ENCODE measurements at regions not wholly inside any gene's neighbourhood (a gene's known extent, or its start where the extent isn't known, plus 50 kb on each side); places are given as distances from the start of the nearest gene placed in this dataset.

DNA sequence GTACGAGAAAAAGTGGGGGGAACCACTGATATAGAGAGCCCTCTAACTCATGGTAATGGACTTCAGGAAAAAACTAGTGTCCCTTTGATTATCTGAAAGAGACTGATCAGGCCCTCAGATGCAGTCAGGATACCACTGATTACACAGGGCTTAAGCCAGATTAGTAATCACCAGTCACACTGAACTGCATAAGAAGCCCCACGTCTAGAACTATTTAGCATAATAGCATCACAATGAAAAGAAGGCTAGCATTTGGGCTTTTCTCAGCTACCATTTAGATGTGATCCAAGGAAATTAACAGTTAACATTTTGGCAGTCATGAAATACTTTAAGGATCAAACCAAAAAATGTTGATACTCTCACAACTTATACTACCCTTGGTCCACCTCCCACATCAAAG, 813.1 kb upstream of the POU3F3 start:
- intact Hi-C loops (cut with micrococcal nuclease), result no loop called here

DNA sequence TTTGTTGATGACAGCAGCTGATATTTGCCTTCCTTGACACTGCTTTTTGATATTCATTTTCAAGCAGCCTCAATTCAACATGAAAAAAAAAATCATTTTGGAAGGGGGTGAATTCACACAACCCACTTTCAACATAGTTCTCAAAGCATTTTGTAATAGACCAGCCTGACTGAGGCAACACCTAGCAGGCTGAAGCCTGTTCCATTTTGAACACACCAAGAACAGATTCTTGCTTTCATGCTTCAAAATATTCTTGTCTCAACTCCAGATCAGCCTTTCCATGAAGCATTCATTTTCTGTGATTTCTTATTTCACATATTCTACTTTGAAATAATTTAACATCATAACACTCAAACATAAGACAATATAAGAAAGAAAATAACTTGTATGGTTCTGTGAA, 812.6 kb upstream of the POU3F3 start:
- intact Hi-C loops (cut with micrococcal nuclease), result no loop called here

DNA sequence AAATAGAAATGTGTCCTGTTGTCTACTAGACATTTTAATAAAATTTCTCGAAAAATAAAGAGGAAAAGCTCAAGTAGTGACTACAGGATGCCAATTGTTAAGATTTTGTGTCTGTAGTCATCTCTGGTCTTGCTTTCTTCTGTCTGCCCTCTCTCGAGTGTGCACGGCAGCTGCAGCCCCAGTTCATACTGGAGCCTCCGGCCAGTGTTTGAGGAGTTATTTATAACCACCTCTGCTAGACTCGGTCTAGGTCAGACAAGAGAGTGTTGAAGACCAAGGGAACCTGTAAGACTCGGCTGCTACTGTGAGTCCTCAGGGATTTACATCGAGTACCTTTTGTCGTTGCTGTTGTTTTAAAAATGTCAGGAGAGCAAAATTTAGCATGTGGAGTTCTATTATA, 810.1 kb upstream of the POU3F3 start:
- intact Hi-C loops (cut with micrococcal nuclease), result no loop called here

GRCh38 chr2:104045071-104045470, 808.8 kb upstream of the POU3F3 start:
- intact Hi-C loops (cut with micrococcal nuclease), result no loop called here

- intact Hi-C loops (cut with micrococcal nuclease), result no loop called here
These were observed 807.4 kb upstream of the POU3F3 start for GRCh38 chr2:104046466-104046865.

DNA sequence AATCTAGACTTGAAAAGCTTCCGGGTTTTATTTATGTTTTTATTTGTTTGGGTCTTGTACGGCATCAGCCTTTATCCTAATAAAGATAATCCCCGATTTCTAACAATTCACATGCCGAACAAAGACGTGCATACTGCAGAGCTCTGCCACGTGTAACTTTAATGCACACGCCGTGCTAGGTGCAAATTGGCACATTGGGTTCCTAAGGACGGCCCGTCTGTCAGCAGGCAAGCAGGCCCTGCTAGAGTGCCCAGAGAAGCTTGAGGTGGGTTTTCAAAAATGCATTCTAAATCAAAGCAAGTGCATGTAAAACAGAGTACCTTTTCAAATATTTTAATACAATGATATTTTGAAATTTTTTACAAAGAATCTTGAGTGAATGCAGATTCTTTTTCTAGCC, 806.4 kb upstream of the POU3F3 start:
- intact Hi-C loops (cut with micrococcal nuclease), result no loop called here

- intact Hi-C loops (cut with micrococcal nuclease), result no loop called here
These were observed 804.5 kb upstream of the POU3F3 start for GRCh38 chr2:104049438-104049837.

DNA sequence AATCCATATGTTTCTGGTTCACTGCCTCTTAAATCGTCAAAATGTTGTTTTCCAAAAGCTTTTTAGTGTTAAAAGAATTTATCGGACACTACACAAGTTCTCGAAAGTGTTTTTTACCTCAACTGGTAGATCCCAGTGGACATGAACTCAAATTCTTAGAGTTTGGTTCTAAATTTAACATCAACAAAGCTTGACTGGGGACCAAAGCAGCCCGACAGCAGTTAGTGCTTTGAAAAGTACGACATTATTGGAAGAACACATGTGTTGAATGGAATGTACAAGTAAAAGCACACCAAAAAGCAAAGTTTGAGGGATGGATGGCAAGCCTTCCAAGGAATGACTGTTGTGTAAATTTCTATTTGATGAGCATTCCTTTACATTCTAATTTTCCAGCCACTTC, 803.9 kb upstream of the POU3F3 start:
- intact Hi-C loops (cut with micrococcal nuclease), result no loop called here

DNA sequence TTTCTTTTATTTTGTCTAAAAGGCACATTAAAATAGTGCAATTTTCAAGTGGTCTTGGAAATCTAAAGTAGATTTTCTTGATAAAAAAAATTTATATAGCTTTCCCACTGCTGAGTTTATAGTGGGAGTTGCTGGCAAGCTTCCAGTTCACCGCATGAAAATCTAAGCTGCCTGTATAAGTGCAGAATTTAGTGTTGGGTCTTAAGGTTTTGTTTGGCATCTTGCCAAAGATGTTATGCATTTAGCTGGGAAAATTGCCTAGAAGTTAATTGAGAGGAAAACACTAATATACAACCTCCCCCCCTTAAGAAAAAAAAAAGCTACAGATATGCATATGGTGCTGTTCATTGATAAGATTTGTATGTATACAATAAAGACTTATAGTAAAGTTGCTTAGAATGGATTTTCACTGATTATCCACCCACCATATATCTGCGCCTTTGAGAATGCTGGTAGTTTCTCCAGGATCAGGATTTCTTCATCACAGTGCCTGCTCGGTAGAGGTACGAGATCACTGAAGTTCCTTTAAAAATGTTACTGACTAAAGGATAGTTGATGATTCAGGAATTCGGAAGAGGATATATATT, 803.2 kb upstream of the POU3F3 start:
- intact Hi-C loops (cut with micrococcal nuclease), result no loop called here

- intact Hi-C loops (cut with micrococcal nuclease), result no loop called here
These were observed 802.1 kb upstream of the POU3F3 start for GRCh38 chr2:104051766-104052165.

DNA sequence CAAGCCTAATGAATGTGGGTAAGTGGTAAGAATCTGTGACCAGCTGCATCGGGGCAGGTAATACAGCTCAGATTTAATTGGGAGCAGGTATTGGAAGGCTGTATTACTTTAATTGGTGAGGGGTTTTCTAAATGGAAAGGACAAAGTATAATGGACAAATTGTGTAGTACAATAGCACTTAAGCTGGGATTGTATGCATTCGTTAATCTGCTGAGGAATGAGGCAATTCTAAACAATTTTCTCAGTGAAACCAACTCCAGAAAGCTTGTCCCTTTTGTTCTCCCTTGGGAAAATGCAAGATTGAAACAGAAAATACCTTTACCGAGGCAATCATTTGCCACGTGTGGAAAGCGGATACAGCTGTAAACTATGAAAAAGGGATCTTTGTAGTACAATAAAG, 801.6 kb upstream of the POU3F3 start:
- intact Hi-C loops (cut with micrococcal nuclease), result no loop called here

DNA sequence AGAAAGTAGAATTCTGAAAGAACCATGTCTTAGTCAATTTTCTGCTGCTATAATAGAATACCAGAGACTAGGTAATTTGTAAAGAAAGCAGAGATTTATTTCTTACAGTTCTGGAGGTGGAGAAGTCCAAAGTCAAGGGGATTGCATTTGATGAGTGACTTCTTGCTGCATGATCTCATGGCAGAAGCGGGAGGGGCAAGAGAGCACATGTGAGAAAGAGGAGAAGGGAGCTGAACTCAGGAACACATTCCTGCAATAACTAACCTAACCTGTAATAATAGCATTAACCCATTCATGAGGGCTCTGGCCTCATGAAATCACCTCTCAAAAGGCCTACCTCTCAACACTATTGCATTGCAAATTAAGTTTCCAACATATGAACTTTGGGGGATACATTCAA, 797.5 kb upstream of the POU3F3 start:
- intact Hi-C loops (cut with micrococcal nuclease), result no loop called here

- intact Hi-C loops (cut with micrococcal nuclease), result no loop called here
These were observed 785.2 kb upstream of the POU3F3 start for GRCh38 chr2:104068665-104069064.

DNA sequence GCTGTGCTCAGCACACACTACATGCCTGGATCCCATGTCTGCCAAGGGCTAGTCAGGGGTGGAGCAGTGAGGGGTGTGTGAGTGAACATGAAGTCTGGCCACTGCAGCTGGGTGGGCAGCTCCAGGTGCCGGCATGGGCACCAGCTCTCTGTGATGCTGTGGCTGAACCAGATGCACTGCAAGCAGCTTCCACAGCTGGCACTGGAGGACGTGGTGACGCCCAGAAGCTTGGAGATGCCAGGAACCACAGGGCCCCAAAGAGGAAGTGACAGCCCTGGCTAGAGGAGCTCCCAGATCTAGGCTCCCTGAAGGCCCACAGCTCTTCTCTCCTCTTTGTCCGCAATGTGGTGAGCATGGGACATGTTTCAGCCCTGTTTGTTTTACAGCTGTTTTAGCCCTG, 776.3 kb upstream of the POU3F3 start:
- intact Hi-C loops (cut with micrococcal nuclease), result no loop called here

DNA sequence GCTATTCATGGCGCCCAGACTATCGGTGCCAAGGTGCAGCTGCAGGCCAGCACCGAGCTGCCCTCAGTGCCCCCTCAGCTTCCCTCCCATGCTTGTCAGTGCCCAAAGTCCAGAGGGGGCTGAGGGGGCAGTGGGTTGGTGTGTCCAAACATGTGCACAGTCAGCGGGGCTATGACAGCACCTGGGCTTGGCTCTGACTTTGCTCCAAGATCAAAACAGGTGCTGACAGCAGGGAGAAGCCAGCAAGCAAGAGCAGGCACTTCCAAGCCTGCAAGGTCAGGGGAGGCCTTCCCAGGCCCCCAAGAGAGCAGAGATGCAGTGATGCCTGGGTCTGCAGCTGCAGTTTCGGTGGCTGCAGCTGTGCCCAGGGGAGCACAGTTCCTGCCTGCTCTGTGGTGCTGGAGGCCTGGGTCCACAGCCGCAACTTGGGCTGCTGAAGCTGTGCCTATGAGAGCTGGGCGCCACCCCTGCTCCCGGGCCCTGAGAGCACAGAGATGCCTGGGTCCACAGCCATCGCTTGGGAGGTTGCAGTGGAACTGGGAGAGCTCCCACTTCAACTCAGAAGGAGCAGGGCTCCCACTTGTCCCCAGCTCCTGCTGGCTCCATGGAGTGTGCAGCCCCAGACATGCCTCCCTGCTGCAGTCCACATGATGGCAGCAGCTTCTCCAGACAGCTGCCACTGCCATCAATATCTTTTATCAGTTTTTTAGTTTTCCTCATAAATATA, 775.3 kb upstream of the POU3F3 start:
- intact Hi-C loops (cut with micrococcal nuclease), result no loop called here

- intact Hi-C loops (cut with micrococcal nuclease), result no loop called here
These were observed 765.2 kb upstream of the POU3F3 start for GRCh38 chr2:104088745-104089144.

- intact Hi-C loops (cut with micrococcal nuclease), result no loop called here
These were observed 763.5 kb upstream of the POU3F3 start for GRCh38 chr2:104090407-104090806.

DNA sequence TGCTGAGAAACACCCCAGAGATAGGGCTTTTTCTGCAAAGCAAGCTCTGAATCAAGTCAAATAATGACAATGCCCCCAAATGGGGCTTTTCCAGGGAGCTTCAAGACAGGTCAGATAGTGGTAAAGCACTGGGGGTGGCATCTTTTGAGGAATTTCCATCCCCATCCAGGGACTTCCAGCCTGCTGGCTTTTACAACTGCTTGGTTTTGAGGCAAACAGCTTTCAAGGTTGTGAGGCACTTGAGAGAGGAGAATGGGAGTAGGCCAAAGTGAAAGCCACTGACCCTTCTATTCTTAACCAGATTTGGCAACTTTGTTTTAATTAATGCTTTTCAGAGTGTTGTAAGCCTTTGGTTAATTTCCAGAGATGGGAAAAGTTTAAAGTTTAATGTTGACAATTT, 762.0 kb upstream of the POU3F3 start:
- intact Hi-C loops (cut with micrococcal nuclease), result no loop called here

GRCh38 chr2:104092886-104093285, 761.0 kb upstream of the POU3F3 start:
- intact Hi-C loops (cut with micrococcal nuclease), result no loop called here

- intact Hi-C loops (cut with micrococcal nuclease), result no loop called here
These were observed 751.3 kb upstream of the POU3F3 start for GRCh38 chr2:104102615-104103014.

GRCh38 chr2:104109356-104109755, 744.6 kb upstream of the POU3F3 start:
- intact Hi-C loops (cut with micrococcal nuclease), result no loop called here

DNA sequence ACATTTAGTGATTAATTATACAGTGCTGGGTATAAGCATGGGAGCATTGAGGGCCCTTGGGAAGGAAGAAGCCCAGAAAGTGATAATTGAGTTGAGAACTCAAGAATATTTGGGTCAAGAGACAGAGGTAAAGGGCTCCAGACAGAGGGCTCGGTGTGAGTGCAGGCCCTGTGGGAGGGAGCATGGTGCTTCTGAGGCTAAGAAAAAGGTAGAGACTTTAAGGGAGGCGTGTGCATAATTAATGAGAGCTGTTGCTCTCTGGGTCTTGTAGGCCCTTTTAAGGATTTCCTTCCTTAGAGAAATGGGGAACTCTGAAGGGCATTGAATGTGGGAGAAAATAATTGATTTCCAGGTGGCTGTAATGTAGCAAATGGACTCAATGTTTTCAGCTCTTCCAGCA, 735.0 kb upstream of the POU3F3 start:
- intact Hi-C loops (cut with micrococcal nuclease), result no loop called here

DNA sequence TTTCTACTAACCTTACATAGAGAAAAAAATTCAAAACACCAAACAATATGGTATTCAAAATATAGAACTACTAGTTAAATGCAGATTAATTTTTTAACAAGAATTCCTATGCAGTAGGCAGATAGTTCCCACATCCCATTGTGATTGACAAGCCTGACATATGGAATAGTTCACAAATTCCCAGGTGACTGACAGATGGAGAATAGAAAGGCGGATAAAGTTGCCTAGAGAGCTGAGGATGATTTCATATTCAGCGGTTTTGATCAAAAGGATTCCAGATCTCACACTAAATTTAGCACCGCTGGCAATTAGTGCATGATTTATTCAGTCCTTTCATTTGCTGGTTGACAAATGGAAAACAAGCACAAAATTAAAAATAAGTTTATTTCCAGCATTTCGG, 733.7 kb upstream of the POU3F3 start:
- intact Hi-C loops (cut with micrococcal nuclease), result no loop called here

DNA sequence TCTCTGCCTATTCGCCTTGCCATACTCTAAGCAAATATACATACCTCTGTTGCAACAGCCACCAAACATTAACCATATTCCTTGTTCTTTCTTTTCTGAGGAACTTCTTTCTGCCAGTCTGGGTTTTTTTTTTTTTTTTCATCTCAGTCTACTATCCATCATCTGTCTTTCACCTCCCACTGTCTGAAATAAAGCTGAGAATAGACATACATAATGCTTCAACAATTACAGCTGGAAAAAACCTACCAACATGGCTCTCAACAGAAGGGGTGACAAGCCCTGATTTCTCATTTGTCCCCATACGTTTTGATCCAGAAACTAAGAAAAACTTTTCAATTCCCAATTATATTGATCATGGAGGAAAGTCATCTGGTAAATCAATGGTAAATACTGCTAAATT, 728.8 kb upstream of the POU3F3 start:
- intact Hi-C loops (cut with micrococcal nuclease), result no loop called here
